ENCODE measurements at regions not wholly inside any gene's neighbourhood (a gene's known extent, or its start where the extent isn't known, plus 50 kb on each side); places are given as distances from the start of the nearest gene placed in this dataset.

DNA sequence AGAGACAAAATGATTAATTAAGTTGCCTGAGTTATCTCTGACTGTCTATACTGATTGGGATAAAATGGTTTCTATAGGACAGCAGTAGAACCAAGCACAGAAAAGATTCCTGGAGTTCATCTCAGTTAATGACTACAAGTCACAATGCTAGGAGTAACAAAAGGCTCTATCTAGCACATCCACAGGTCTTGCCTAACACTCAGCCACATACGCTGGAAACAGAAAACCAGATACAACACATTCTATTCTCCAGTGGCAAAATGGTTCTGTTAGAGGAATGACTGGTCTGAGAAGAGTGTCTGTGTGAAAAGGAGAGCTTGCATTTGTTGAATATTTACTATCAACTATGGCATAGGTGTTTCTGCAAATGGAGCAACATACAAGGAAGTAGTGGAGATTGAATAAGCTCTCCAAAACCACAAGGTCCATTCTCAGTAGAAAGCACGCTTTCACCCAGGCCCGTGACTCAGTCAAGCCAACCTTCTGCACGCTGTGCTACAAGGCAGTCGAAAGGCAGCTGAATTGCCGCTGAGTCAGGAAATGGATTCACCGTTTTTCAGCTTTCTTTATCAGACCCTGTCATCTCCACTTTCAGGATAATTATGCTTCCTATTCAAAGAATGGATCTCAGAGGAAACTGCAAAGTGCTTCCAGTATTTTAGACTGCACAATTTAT is 761.5 kb downstream of the EFNB2 start:
- TF ChIP-seq, protein P1, sequence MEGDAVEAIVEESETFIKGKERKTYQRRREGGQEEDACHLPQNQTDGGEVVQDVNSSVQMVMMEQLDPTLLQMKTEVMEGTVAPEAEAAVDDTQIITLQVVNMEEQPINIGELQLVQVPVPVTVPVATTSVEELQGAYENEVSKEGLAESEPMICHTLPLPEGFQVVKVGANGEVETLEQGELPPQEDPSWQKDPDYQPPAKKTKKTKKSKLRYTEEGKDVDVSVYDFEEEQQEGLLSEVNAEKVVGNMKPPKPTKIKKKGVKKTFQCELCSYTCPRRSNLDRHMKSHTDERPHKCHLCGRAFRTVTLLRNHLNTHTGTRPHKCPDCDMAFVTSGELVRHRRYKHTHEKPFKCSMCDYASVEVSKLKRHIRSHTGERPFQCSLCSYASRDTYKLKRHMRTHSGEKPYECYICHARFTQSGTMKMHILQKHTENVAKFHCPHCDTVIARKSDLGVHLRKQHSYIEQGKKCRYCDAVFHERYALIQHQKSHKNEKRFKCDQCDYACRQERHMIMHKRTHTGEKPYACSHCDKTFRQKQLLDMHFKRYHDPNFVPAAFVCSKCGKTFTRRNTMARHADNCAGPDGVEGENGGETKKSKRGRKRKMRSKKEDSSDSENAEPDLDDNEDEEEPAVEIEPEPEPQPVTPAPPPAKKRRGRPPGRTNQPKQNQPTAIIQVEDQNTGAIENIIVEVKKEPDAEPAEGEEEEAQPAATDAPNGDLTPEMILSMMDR (IDR thresholded peaks at IDR 0.05), result no peak
- TF ChIP-seq POLR2A (IDR thresholded peaks at IDR 0.05), result no peak
